GM12878 (cell line): ENCODE measurements at regions not wholly inside any gene's neighbourhood (a gene's known extent, or its start where the extent isn't known, plus 50 kb on each side); places are given as distances from the start of the nearest gene placed in this dataset.

Experiments
- ATAC-seq: fragments of 200-7000 bp; cut with Tn5 transposase; 3 replicates; pipeline ENCODE4 v1.9.1; 2020; ENCODE audit warnings: mild to moderate bottlenecking, moderate library complexity
- BruUV-seq: library from RNA; stranded (reverse); fragments of 400-500 nt; replicated peaks from 2 replicates; lab custom pipeline; 2021; lab: Mats Ljungman, UMichigan
- CTCF ChIA-PET: fragments of 300-600 bp; sonication (Branson Sonifier 250); formaldehyde crosslinking; extraction: SDS; loops from one replicate; lab custom pipeline; 2021; ENCODE audit warnings: inconsistent platforms; lab: Yijun Ruan, JAX
- POLR2A ChIA-PET: fragments of 350-600 bp; formaldehyde crosslinking; extraction: SDS; loops from one replicate; lab custom pipeline; 2021; ENCODE audit warnings: inconsistent platforms; lab: Charles Lee
- RAD21 ChIA-PET: fragments of 300-600 bp; sonication (Branson Sonifier 250); formaldehyde crosslinking; loops from one replicate; lab custom pipeline; 2023; ENCODE audit warnings: antibody characterized with exemption; ENCODE audit not compliant: unreplicated experiment; lab: Charles Lee
- SMC1A ChIA-PET: fragments of 300-600 bp; sonication (Branson Sonifier 250); formaldehyde crosslinking; loops from one replicate; lab custom pipeline; 2023; ENCODE audit not compliant: unreplicated experiment, uncharacterized antibody; lab: Charles Lee
- DNase-seq: peaks from one replicate; pipeline ENCODE4 v3.0.0-alpha.2; 2011; ENCODE audit warnings: low read depth, low spot score
- FAIRE-seq: peaks from 3 replicates; lab custom pipeline; 2011; peaks lifted over from hg19 to GRCh38; lab: Jason Lieb, UNC
- H2AFZ ChIP-seq: 2 replicates; pipeline ENCODE4 v1.6.0; 2011; ENCODE audit warnings: low read depth, low read length, control low read depth; ENCODE audit not compliant: control insufficient read depth
- H3K27ac ChIP-seq: 2 replicates; pipeline ENCODE4 v1.5.1; 2011; ENCODE audit warnings: control low read depth; ENCODE audit not compliant: control insufficient read depth, insufficient read depth
- H3K27me3 ChIP-seq, 2 experiments: replicated peaks in 1 of 2; 2 replicates each; pipeline versions ENCODE4 v1.6.0 to v1.6.1; 2011; ENCODE audit warnings: low read length in 1 of 2; ENCODE audit not compliant: control insufficient read depth in 2 of 2, insufficient read depth in 2 of 2
- H3K36me3 ChIP-seq, 2 experiments: 2 replicates each; pipeline ENCODE4 v1.5.1; 2011; ENCODE audit warnings: low read length in 1 of 2; ENCODE audit not compliant: control insufficient read depth in 2 of 2, insufficient read depth in 2 of 2
- H3K4me1 ChIP-seq: 2 replicates; pipeline ENCODE4 v1.6.1; 2011; ENCODE audit warnings: mild to moderate bottlenecking, low read length, moderate library complexity, mixed read lengths; ENCODE audit not compliant: control insufficient read depth, insufficient read depth
- H3K4me2 ChIP-seq: 2 replicates; pipeline ENCODE4 v1.6.0; 2011; ENCODE audit warnings: control low read depth; ENCODE audit not compliant: control insufficient read depth, insufficient read depth
- H3K4me3 ChIP-seq: fragments of 200-600 bp; sonication (generic); 2 replicates; pipeline ENCODE4 v1.5.1; 2016
- H3K79me2 ChIP-seq: 2 replicates; pipeline ENCODE4 v1.6.0; 2011; ENCODE audit warnings: low read length; ENCODE audit not compliant: control insufficient read depth, insufficient read depth
- H3K9ac ChIP-seq: 2 replicates; pipeline ENCODE4 v1.8.0; 2011; ENCODE audit warnings: low read length, control low read depth, mixed read lengths; ENCODE audit not compliant: control insufficient read depth, insufficient read depth
- H3K9me3 ChIP-seq: replicated peaks from 3 replicates; pipeline ENCODE4 v1.5.1; 2011; ENCODE audit warnings: mild to moderate bottlenecking, low read length; ENCODE audit not compliant: control insufficient read depth, insufficient read depth
- H4K20me1 ChIP-seq: 2 replicates; pipeline ENCODE4 v1.6.0; 2011; ENCODE audit not compliant: control insufficient read depth, insufficient read depth
- BRCA1 ChIP-seq: IDR thresholded peaks from 2 replicates; pipeline ENCODE4 v1.6.1; 2011; ENCODE audit warnings: low read depth, low read length, improper control_type of control experiment
- ETV6 ChIP-seq, 2 experiments: fragments of 450-650 bp in 1 of 2; IDR thresholded peaks in 1 of 2; conservative IDR thresholded peaks in 1 of 2; 2 replicates each; pipeline ENCODE4 v1.6.1; 2014; ENCODE audit warnings: antibody characterized with exemption in 1 of 2, borderline replicate concordance in 1 of 2, low read depth in 1 of 2, mild to moderate bottlenecking in 1 of 2, moderate library complexity in 1 of 2
- EZH2 ChIP-seq: IDR thresholded peaks from 2 replicates; pipeline ENCODE4 v1.6.1; 2012; ENCODE audit warnings: low read depth, mild to moderate bottlenecking, control low read depth, inconsistent platforms, low read length, borderline replicate concordance; ENCODE audit not compliant: control insufficient read depth
- HDAC2 ChIP-seq: fragments of 200-600 bp; sonication (generic); IDR thresholded peaks from 2 replicates; pipeline ENCODE4 v1.6.1; 2017
- KDM1A ChIP-seq: fragments of 200-600 bp; sonication (generic); IDR thresholded peaks from 2 replicates; pipeline ENCODE4 v1.6.1; 2016; ENCODE audit warnings: borderline replicate concordance
- RAD21 ChIP-seq: IDR thresholded peaks from 2 replicates; pipeline ENCODE4 v1.6.1; 2011; ENCODE audit warnings: mild to moderate bottlenecking, low read depth, low read length, moderate library complexity; ENCODE audit not compliant: insufficient read depth
- SIX5 ChIP-seq: IDR thresholded peaks from 2 replicates; pipeline ENCODE4 v1.6.1; 2011; ENCODE audit warnings: mild to moderate bottlenecking, low read depth, low read length, moderate library complexity; ENCODE audit not compliant: severe bottlenecking
- TCF12 ChIP-seq: IDR thresholded peaks from 2 replicates; pipeline ENCODE4 v1.6.1; 2011; ENCODE audit warnings: low read depth, mild to moderate bottlenecking, low read length
- WGBS: methylation state at CpG from one replicate; pipeline ENCODE4 v1.1.6; 2016; ENCODE audit warnings: low lambda C conversion rate; ENCODE audit not compliant: insufficient replicate concordance, insufficient coverage; ENCODE audit errors: missing lambda C conversion rate; 5-methylcytosine and 5-hydroxymethylcytosine counted together
- in situ Hi-C: fragments of 300-500 bp; cut with MboI; formaldehyde crosslinking; loops from 9 replicates; pipeline ENCODE4 v1.14.3; 2018; ENCODE audit warnings: mixed read lengths
- intact Hi-C: fragments of 100-400 bp; cut with micrococcal nuclease; formaldehyde crosslinking; loops from one replicate; pipeline ENCODE4 v1.14.2; 2022; ENCODE audit not compliant: unreplicated experiment
- TF ChIP-seq, protein P1 (sequence below): fragments of 450-650 bp; IDR thresholded peaks from 2 replicates; pipeline ENCODE4 v1.6.1; 2018; ENCODE audit warnings: mild to moderate bottlenecking, low read depth, moderate library complexity; ENCODE audit not compliant: partially characterized antibody
- TF ChIP-seq, protein P2 (sequence below): fragments of 450-650 bp; IDR thresholded peaks from 2 replicates; pipeline ENCODE4 v1.6.1; 2018; ENCODE audit warnings: borderline replicate concordance, mild to moderate bottlenecking; ENCODE audit not compliant: partially characterized antibody
- TF ChIP-seq, protein P3 (sequence below): IDR thresholded peaks from 2 replicates; pipeline ENCODE4 v1.6.1; 2011; ENCODE audit warnings: low read depth, low read length, improper control_type of control experiment, borderline replicate concordance

DNA sequence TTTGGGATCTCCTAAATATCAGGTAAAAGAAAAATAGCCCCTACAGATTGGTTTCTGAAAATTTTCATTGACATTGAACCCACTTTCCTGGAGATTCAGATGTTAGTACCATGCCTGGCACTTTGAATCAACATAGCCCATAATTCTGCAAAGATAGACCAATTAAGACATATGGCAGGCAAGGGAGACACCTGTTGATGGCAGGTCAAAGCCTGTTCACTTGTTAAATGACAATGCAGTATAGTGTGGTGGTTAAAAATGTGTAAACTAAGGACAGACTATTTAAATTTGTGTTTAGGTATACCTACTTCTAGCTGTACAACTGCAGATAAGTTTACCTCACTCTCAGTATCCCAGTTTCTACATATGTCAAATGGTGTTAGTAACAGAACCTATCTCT is 178.1 kb upstream of the MMADHC start:
- DNase-seq (no peak), FAIRE-seq (no peak)
- POLR2A ChIA-PET, result no interaction called here
- Histone ChIP-seq H3K4me1 (no peaks in the 10 kb centered on the region), H3K4me2 (no peak overlapping the region), H3K27me3 (no peaks in the 10 kb centered on the region), H3K9me3 (no peaks in the 10 kb centered on the region)
- BruUV-seq, result no TSS peak
- RAD21 ChIA-PET, result no interaction called here
- intact Hi-C loops, result no loop called here
- SMC1A ChIA-PET, result no interaction called here
- peak; percentile 16; the same call in 1 of the 2 replicates for TF ChIP-seq RAD21
- TF ChIP-seq BRCA1, result no peak
- TF ChIP-seq, all 136 proteins: peak for 1
- no peak overlapping the region for H3K9ac ChIP-seq
- H2AFZ ChIP-seq, result no peak overlapping the region
- H4K20me1 ChIP-seq, result no peaks in the 10 kb centered on the region
- in situ Hi-C loops, result no loop called here
- CTCF ChIA-PET, result no interaction called here
- H3K36me3 ChIP-seq, result no peaks in the 10 kb centered on the region
- ATAC-seq, result no peak
- H3K27ac ChIP-seq, result no peak overlapping the region
- H3K4me3 ChIP-seq, result no peak overlapping the region
- no peaks in the 10 kb centered on the region for H3K79me2 ChIP-seq

DNA sequence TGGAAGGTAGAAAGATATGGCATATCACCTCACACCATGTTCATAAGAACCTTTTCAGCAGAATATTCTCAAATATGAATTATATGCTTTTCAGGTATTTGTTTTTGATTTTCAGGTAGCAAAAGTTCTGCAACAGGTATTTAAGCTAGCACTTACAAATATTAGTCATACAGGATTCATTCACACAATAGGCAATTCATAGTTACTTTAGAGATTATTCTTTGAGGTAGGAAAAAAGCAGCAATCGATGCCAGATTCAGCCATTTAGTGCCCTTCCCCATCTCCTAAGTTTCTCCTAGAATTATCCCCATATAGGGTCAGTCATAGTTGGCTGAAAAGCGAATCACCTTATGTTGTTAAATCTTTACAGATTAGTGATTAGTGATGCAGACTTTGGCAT is 177.4 kb upstream of the MMADHC start:
- ATAC-seq, result no peak
- no peaks in the 10 kb centered on the region for H3K36me3 ChIP-seq
- H3K4me2 ChIP-seq, result no peak overlapping the region
- RAD21 ChIA-PET, result no interaction called here
- POLR2A ChIA-PET, result no interaction called here
- CTCF ChIA-PET, result no interaction called here
- no peak for DNase-seq
- no peaks in the 10 kb centered on the region for H3K79me2 ChIP-seq
- no peaks in the 10 kb centered on the region for H4K20me1 ChIP-seq
- 8% methylated on average over 2 of the region's 2 CpGs for WGBS
- SMC1A ChIA-PET, result no interaction called here
- no peaks in the 10 kb centered on the region for H3K9me3 ChIP-seq
- intact Hi-C loops (no loop called here), in situ Hi-C loops (no loop called here)
- no peak overlapping the region for H3K27ac ChIP-seq
- BruUV-seq, result no TSS peak
- H2AFZ ChIP-seq, result no peak overlapping the region
- H3K9ac ChIP-seq, result no peak overlapping the region
- no peak for FAIRE-seq
- no peaks in the 10 kb centered on the region for H3K4me1 ChIP-seq
- H3K4me3 ChIP-seq, result no peak overlapping the region
- no peaks in the 10 kb centered on the region for H3K27me3 ChIP-seq
- TF ChIP-seq KDM1A, result no peak
- TF ChIP-seq EZH2, result no peak
- TF ChIP-seq, protein P1, sequence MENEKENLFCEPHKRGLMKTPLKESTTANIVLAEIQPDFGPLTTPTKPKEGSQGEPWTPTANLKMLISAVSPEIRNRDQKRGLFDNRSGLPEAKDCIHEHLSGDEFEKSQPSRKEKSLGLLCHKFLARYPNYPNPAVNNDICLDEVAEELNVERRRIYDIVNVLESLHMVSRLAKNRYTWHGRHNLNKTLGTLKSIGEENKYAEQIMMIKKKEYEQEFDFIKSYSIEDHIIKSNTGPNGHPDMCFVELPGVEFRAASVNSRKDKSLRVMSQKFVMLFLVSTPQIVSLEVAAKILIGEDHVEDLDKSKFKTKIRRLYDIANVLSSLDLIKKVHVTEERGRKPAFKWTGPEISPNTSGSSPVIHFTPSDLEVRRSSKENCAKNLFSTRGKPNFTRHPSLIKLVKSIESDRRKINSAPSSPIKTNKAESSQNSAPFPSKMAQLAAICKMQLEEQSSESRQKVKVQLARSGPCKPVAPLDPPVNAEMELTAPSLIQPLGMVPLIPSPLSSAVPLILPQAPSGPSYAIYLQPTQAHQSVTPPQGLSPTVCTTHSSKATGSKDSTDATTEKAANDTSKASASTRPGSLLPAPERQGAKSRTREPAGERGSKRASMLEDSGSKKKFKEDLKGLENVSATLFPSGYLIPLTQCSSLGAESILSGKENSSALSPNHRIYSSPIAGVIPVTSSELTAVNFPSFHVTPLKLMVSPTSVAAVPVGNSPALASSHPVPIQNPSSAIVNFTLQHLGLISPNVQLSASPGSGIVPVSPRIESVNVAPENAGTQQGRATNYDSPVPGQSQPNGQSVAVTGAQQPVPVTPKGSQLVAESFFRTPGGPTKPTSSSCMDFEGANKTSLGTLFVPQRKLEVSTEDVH, result no peak
- TF ChIP-seq SIX5, result no peak
- no peak for TF ChIP-seq ETV6 (conservative IDR thresholded peaks at IDR 0.05 in 1 of 2, IDR thresholded peaks at IDR 0.05 in 1 of 2; ENCODE audit: borderline replicate concordance in 1 of 2, low read depth in 1 of 2)
- TF ChIP-seq TCF12, result no peak
- TF ChIP-seq, protein P2, sequence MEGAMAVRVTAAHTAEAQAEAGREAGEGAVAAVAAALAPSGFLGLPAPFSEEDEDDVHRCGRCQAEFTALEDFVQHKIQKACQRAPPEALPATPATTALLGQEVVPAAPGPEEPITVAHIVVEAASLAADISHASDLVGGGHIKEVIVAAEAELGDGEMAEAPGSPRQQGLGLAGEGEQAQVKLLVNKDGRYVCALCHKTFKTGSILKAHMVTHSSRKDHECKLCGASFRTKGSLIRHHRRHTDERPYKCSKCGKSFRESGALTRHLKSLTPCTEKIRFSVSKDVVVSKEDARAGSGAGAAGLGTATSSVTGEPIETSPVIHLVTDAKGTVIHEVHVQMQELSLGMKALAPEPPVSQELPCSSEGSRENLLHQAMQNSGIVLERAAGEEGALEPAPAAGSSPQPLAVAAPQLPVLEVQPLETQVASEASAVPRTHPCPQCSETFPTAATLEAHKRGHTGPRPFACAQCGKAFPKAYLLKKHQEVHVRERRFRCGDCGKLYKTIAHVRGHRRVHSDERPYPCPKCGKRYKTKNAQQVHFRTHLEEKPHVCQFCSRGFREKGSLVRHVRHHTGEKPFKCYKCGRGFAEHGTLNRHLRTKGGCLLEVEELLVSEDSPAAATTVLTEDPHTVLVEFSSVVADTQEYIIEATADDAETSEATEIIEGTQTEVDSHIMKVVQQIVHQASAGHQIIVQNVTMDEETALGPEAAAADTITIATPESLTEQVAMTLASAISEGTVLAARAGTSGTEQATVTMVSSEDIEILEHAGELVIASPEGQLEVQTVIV, result no peak
- no peak for TF ChIP-seq HDAC2
- TF ChIP-seq, protein P3, sequence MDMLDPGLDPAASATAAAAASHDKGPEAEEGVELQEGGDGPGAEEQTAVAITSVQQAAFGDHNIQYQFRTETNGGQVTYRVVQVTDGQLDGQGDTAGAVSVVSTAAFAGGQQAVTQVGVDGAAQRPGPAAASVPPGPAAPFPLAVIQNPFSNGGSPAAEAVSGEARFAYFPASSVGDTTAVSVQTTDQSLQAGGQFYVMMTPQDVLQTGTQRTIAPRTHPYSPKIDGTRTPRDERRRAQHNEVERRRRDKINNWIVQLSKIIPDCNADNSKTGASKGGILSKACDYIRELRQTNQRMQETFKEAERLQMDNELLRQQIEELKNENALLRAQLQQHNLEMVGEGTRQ, result no peak
